ENCODE measurements at regions not wholly inside any gene's neighbourhood (a gene's known extent, or its start where the extent isn't known, plus 50 kb on each side); places are given as distances from the start of the nearest gene placed in this dataset.

DNA sequence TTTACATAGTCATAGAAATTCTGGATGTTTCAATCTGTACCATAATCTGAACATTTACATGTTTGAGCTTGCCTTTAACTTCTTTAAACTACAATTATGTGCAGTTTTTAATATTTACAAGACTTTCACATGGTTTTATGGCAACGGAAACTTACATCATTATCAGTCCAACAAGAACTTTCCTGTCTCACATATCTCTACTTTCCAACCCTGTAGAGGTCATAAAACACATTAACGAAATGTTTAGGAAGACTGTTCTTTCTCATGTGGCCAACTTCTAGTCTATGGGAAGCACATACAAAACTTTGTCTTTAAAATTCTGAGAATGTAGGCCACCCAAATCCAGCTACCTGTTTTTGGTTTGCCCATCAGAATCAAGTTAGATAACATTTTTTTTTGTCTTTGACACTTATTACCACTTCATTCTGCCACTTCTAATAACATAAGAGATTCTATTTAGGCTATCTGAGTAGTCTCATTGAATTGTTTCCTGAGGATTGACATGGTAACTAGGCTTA, 693.2 kb downstream of the KCNJ3 start:
- Histone ChIP-seq H3K4me3 (ENCODE audit: control extremely low read depth in 1 of 5, extremely low read depth in 1 of 5, insufficient read depth in 1 of 5, low read depth in 2 of 5, low read length in 4 of 5) (no peak overlapping the region), H3K4me2 (replicated peaks; ENCODE audit: low read depth, low read length, poor library complexity, severe bottlenecking) (no peak overlapping the region), H4K20me1 (ENCODE audit: control insufficient read depth, insufficient read depth, low read length, poor library complexity, severe bottlenecking) (no peaks in the 10 kb centered on the region), H3K4me1 (ENCODE audit: control insufficient read depth in 2 of 2, insufficient read depth in 2 of 2, low read length in 2 of 2) (no peaks in the 10 kb centered on the region), H2AFZ (ENCODE audit: insufficient read depth, low read depth, low read length, poor library complexity, severe bottlenecking) (no peak overlapping the region), H3K9ac (ENCODE audit: low read length) (no peak overlapping the region), H3K36me3 (replicated peaks in 1 of 2; ENCODE audit: control extremely low read depth in 1 of 2, control insufficient read depth in 1 of 2, extremely low read depth in 1 of 2, insufficient read depth in 2 of 2, low read length in 1 of 2) (no peaks in the 10 kb centered on the region), H3K9me3 (ENCODE audit: control extremely low read depth in 1 of 3, control insufficient read depth in 2 of 3, insufficient read depth in 1 of 3, low read length in 2 of 3) (no peaks in the 10 kb centered on the region), H3K27ac (ENCODE audit: low read length in 2 of 2) (no peak overlapping the region), H3K79me2 (ENCODE audit: control insufficient read depth, insufficient read depth, low read length) (no peaks in the 10 kb centered on the region), H3K27me3 (replicated peaks in 1 of 4; ENCODE audit: control extremely low read depth in 1 of 4, control insufficient read depth in 3 of 4, insufficient read depth in 4 of 4, low read length in 3 of 4) (no peaks in the 10 kb centered on the region)
- TF ChIP-seq CTCF (IDR thresholded peaks at IDR 0.05) (no peak), EZH2 (IDR thresholded peaks at IDR 0.05; ENCODE audit: borderline replicate concordance, insufficient read depth, low read depth, low read length, poor library complexity, severe bottlenecking) (no peak)
- Mint-ChIP-seq H3K4me1 (no peaks in the 10 kb centered on the region), H3K27me3 (no peaks in the 10 kb centered on the region), H3K9me3 (ENCODE audit: insufficient read depth) (no peaks in the 10 kb centered on the region), H3K27ac (no peak overlapping the region), H3K4me3 (no peak overlapping the region)
- no CpG with 5 or more reads among the region's 2 CpGs for WGBS (ENCODE audit: insufficient coverage)
- CTCF ChIA-PET = interaction anchor here (0.9 kb wide), 1 partner anchor 16 kb away, joined by 3 read pairs; no protein-coding TSS in a partner anchor
- DNase-seq = no peak
- intact Hi-C loops (cut with micrococcal nuclease) = no loop called here
- ATAC-seq (ENCODE audit: low read depth) = no peak
- POLR2A ChIA-PET = no interaction called here

GRCh38 chr2:155389224-155389623, 690.7 kb downstream of the KCNJ3 start:
- H3K36me3 ChIP-seq (replicated peaks in 1 of 2; ENCODE audit: control extremely low read depth in 1 of 2, control insufficient read depth in 1 of 2, extremely low read depth in 1 of 2, insufficient read depth in 2 of 2, low read length in 1 of 2) = no peaks in the 10 kb centered on the region
- no peaks in the 10 kb centered on the region for H4K20me1 ChIP-seq (ENCODE audit: control insufficient read depth, insufficient read depth, low read length, poor library complexity, severe bottlenecking)
- no peak overlapping the region for H2AFZ ChIP-seq (ENCODE audit: insufficient read depth, low read depth, low read length, poor library complexity, severe bottlenecking)
- no peaks in the 10 kb centered on the region for H3K27me3 ChIP-seq (replicated peaks in 1 of 4; ENCODE audit: control extremely low read depth in 1 of 4, control insufficient read depth in 3 of 4, insufficient read depth in 4 of 4, low read length in 3 of 4)
- intact Hi-C loops (cut with micrococcal nuclease) = no loop called here
- Mint-ChIP-seq H3K9me3 (ENCODE audit: insufficient read depth) (no peaks in the 10 kb centered on the region), H3K27ac (no peak overlapping the region), H3K4me3 (no peak overlapping the region), H3K27me3 (no peaks in the 10 kb centered on the region), H3K4me1 (no peaks in the 10 kb centered on the region)
- H3K9me3 ChIP-seq (ENCODE audit: control extremely low read depth in 1 of 3, control insufficient read depth in 2 of 3, insufficient read depth in 1 of 3, low read length in 2 of 3) = no peaks in the 10 kb centered on the region
- ChIA-PET POLR2A (no interaction called here), CTCF (no interaction called here)
- H3K9ac ChIP-seq (ENCODE audit: low read length) = no peak overlapping the region
- DNase-seq (no peak), ATAC-seq (ENCODE audit: low read depth) (no peak)
- no CpG with 5 or more reads among the region's 1 CpG for WGBS (ENCODE audit: insufficient coverage)
- H3K27ac ChIP-seq (ENCODE audit: low read length in 2 of 2) = no peak overlapping the region
- TF ChIP-seq CTCF (IDR thresholded peaks at IDR 0.05) (no peak), EZH2 (IDR thresholded peaks at IDR 0.05; ENCODE audit: borderline replicate concordance, insufficient read depth, low read depth, low read length, poor library complexity, severe bottlenecking) (no peak)
- no peak overlapping the region for H3K4me3 ChIP-seq (ENCODE audit: control extremely low read depth in 1 of 5, extremely low read depth in 1 of 5, insufficient read depth in 1 of 5, low read depth in 2 of 5, low read length in 4 of 5)
- H3K4me1 ChIP-seq (ENCODE audit: control insufficient read depth in 2 of 2, insufficient read depth in 2 of 2, low read length in 2 of 2) = no peaks in the 10 kb centered on the region
- no peak overlapping the region for H3K4me2 ChIP-seq (replicated peaks; ENCODE audit: low read depth, low read length, poor library complexity, severe bottlenecking)
- H3K79me2 ChIP-seq (ENCODE audit: control insufficient read depth, insufficient read depth, low read length) = no peaks in the 10 kb centered on the region

Data from B cell (primary cell).